GM23338 (cell line): ENCODE measurements at regions not wholly inside any gene's neighbourhood (a gene's known extent, or its start where the extent isn't known, plus 50 kb on each side); places are given as distances from the start of the nearest gene placed in this dataset.

Experiments
- ATAC-seq: fragments of 200-7000 bp; cut with Tn5 transposase; 3 replicates; pipeline ENCODE4 v1.9.1; 2020
- DNase-seq: peaks from one replicate; pipeline ENCODE4 v3.0.0-alpha.2; 2015; ENCODE audit warnings: low spot score
- H2AFZ ChIP-seq: fragments of 200-600 bp; sonication (generic); 2 replicates; pipeline ENCODE4 v1.8.0; 2016; ENCODE audit warnings: antibody characterized with exemption, mild to moderate bottlenecking, moderate library complexity
- H3F3A ChIP-seq: fragments of 200-600 bp; sonication (generic); replicated peaks from 2 replicates; pipeline ENCODE4 v1.8.0; 2017; ENCODE audit warnings: antibody characterized with exemption, mixed run types, low read depth
- H3K27ac ChIP-seq: fragments of 200-600 bp; sonication (generic); 2 replicates; pipeline ENCODE4 v1.6.1; 2016; ENCODE audit warnings: low read depth
- H3K27me3 ChIP-seq: fragments of 200-600 bp; sonication (generic); 2 replicates; pipeline ENCODE4 v1.8.0; 2016; ENCODE audit warnings: mild to moderate bottlenecking, mixed run types, moderate library complexity; ENCODE audit not compliant: insufficient read depth
- H3K36me3 ChIP-seq: fragments of 200-600 bp; sonication (generic); 2 replicates; pipeline ENCODE4 v1.8.0; 2016; ENCODE audit warnings: mild to moderate bottlenecking; ENCODE audit not compliant: insufficient read depth
- H3K4me1 ChIP-seq: fragments of 200-600 bp; sonication (generic); 2 replicates; pipeline ENCODE4 v1.8.0; 2016; ENCODE audit warnings: mild to moderate bottlenecking, moderate library complexity; ENCODE audit not compliant: insufficient read depth
- H3K4me2 ChIP-seq: fragments of 200-600 bp; sonication (generic); 2 replicates; pipeline ENCODE4 v1.7.1; 2017; ENCODE audit warnings: mixed run types
- H3K4me3 ChIP-seq: fragments of 200-600 bp; sonication (generic); 2 replicates; pipeline ENCODE4 v1.6.1; 2016; ENCODE audit warnings: mixed run types
- H3K79me2 ChIP-seq: fragments of 200-600 bp; sonication (generic); replicated peaks from 2 replicates; pipeline ENCODE4 v1.8.0; 2017; ENCODE audit warnings: mild to moderate bottlenecking; ENCODE audit not compliant: insufficient read depth
- H3K9me2 ChIP-seq: fragments of 200-600 bp; sonication (generic); 2 replicates; pipeline ENCODE4 v1.8.0; 2017; ENCODE audit not compliant: insufficient read depth
- H4K20me1 ChIP-seq: fragments of 200-600 bp; sonication (generic); replicated peaks from 2 replicates; pipeline ENCODE4 v1.8.0; 2017; ENCODE audit warnings: mild to moderate bottlenecking; ENCODE audit not compliant: insufficient read depth
- H3K27ac Mint-ChIP-seq: 2 replicates; pipeline ENCODE4 v1.8.0; 2020; ENCODE audit warnings: inconsistent platforms, mild to moderate bottlenecking, moderate library complexity, mixed read lengths
- H3K27me3 Mint-ChIP-seq: 3 replicates; pipeline ENCODE4 v1.8.0; 2022; ENCODE audit warnings: low read depth, mild to moderate bottlenecking, moderate library complexity, mixed read lengths, inconsistent platforms; ENCODE audit not compliant: insufficient read depth, poor library complexity
- H3K36me3 Mint-ChIP-seq: 3 replicates; pipeline ENCODE4 v1.8.0; 2021; ENCODE audit warnings: low read depth, mild to moderate bottlenecking, inconsistent platforms, moderate library complexity, mixed read lengths
- H3K4me1 Mint-ChIP-seq: 3 replicates; pipeline ENCODE4 v1.8.0; 2020; ENCODE audit warnings: mild to moderate bottlenecking, inconsistent platforms, mixed read lengths
- H3K4me3 Mint-ChIP-seq: 3 replicates; pipeline ENCODE4 v1.8.0; 2021; ENCODE audit warnings: moderate library complexity, mild to moderate bottlenecking, inconsistent platforms, mixed read lengths
- H3K9me3 Mint-ChIP-seq: 3 replicates; pipeline ENCODE4 v1.8.0; 2020; ENCODE audit warnings: moderate library complexity, mild to moderate bottlenecking, inconsistent platforms, mixed read lengths
- CREB1 ChIP-seq: fragments of 250-450 bp; sonication (Bioruptor Pico); IDR thresholded peaks from 2 replicates; pipeline ENCODE4 v1.5.0; 2020; ENCODE audit warnings: low read depth, mild to moderate bottlenecking, moderate library complexity
- CTCF ChIP-seq, 2 experiments: fragments of 200-600 bp in 1 of 2; sonication (generic) in 1 of 2; conservative IDR thresholded peaks; 2 replicates each; pipeline versions ENCODE4 v1.5.1 to v1.6.1; 2016 to 2017; ENCODE audit warnings: antibody characterized with exemption in 2 of 2, low read depth in 2 of 2, mild to moderate bottlenecking in 2 of 2, moderate library complexity in 1 of 2
- ETS1 ChIP-seq: IDR thresholded peaks from 2 replicates; pipeline ENCODE4 v1.6.1; 2016; ENCODE audit warnings: antibody characterized with exemption
- EZH2 ChIP-seq: fragments of 200-600 bp; sonication (generic); IDR thresholded peaks from one replicate; pipeline ENCODE4 v1.8.0; 2017; ENCODE audit warnings: antibody characterized with exemption, mild to moderate bottlenecking, low read depth; ENCODE audit not compliant: unreplicated experiment
- EZH2phosphoT487 ChIP-seq: fragments of 200-600 bp; sonication (generic); IDR thresholded peaks from one replicate; pipeline ENCODE4 v1.8.1; 2018; ENCODE audit warnings: antibody characterized with exemption; ENCODE audit not compliant: unreplicated experiment
- JUNB ChIP-seq: IDR thresholded peaks from one replicate; pipeline ENCODE4 v1.6.1; 2016; ENCODE audit warnings: antibody characterized with exemption; ENCODE audit not compliant: unreplicated experiment
- NANOG ChIP-seq: IDR thresholded peaks from 2 replicates; pipeline ENCODE4 v1.6.1; 2016; ENCODE audit warnings: antibody characterized with exemption, borderline replicate concordance
- POLR2AphosphoS5 ChIP-seq: IDR thresholded peaks from 2 replicates; pipeline ENCODE4 v1.6.1; 2016; ENCODE audit warnings: antibody characterized with exemption, low read depth
- STAT1 ChIP-seq: IDR thresholded peaks from one replicate; pipeline ENCODE4 v1.6.1; 2016; ENCODE audit warnings: antibody characterized with exemption; ENCODE audit not compliant: unreplicated experiment
- ZNF114 ChIP-seq: fragments of 250-450 bp; sonication (Bioruptor Pico); IDR thresholded peaks from 2 replicates; pipeline ENCODE4 v1.5.0; 2020; ENCODE audit warnings: mild to moderate bottlenecking, moderate library complexity
- ZNF331 ChIP-seq: fragments of 250-450 bp; sonication (Bioruptor Pico); IDR thresholded peaks from 2 replicates; pipeline ENCODE4 v1.5.0; 2020; ENCODE audit warnings: low read depth, mild to moderate bottlenecking, moderate library complexity
- TF ChIP-seq, protein P1 (sequence below): IDR thresholded peaks from one replicate; pipeline ENCODE4 v1.6.1; 2018; ENCODE audit warnings: antibody characterized with exemption; ENCODE audit not compliant: unreplicated experiment

- TF ChIP-seq CTCF (conservative IDR thresholded peaks at IDR 0.05; ENCODE audit: low read depth in 2 of 2) (no peak), ZNF114 (CRISPR knock-in tag) (no peak), JUNB (no peak), EZH2 (no peak), ETS1 (no peak), POLR2AphosphoS5 (no peak), EZH2phosphoT487 (no peak), CREB1 (CRISPR knock-in tag) (no peak), NANOG (no peak)
- TF ChIP-seq, protein P1, sequence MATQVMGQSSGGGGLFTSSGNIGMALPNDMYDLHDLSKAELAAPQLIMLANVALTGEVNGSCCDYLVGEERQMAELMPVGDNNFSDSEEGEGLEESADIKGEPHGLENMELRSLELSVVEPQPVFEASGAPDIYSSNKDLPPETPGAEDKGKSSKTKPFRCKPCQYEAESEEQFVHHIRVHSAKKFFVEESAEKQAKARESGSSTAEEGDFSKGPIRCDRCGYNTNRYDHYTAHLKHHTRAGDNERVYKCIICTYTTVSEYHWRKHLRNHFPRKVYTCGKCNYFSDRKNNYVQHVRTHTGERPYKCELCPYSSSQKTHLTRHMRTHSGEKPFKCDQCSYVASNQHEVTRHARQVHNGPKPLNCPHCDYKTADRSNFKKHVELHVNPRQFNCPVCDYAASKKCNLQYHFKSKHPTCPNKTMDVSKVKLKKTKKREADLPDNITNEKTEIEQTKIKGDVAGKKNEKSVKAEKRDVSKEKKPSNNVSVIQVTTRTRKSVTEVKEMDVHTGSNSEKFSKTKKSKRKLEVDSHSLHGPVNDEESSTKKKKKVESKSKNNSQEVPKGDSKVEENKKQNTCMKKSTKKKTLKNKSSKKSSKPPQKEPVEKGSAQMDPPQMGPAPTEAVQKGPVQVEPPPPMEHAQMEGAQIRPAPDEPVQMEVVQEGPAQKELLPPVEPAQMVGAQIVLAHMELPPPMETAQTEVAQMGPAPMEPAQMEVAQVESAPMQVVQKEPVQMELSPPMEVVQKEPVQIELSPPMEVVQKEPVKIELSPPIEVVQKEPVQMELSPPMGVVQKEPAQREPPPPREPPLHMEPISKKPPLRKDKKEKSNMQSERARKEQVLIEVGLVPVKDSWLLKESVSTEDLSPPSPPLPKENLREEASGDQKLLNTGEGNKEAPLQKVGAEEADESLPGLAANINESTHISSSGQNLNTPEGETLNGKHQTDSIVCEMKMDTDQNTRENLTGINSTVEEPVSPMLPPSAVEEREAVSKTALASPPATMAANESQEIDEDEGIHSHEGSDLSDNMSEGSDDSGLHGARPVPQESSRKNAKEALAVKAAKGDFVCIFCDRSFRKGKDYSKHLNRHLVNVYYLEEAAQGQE, result no peak
These were observed 344.8 kb downstream of the THBS2 start (continued) for GRCh38 chr6:168908887-168909286.

DNA sequence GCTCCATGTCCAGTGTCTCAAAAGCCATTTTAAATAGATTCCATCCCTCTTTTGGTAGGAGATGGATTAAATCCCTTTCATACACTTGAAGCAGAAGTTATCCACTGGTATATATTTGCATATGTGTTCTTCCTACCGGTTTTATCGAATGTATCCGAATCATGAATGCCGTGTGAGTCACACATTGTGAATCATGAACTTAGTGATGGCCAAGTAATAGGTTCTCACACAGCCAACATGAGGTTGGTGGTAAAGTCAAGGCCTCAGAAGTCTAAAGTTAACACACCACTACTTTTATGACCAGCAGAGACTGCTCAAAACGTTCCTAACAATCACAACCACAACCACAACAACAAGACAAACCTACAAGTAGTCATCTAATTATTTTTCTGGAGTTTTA, 345.5 kb downstream of the THBS2 start:
- H3K36me3 Mint-ChIP-seq, result peaks cover 57% of the 10 kb centered on the region
- Histone ChIP-seq H2AFZ (no peak overlapping the region), H3K27ac (no peak overlapping the region), H4K20me1 (no peaks in the 10 kb centered on the region), H3K9me2 (no peaks in the 10 kb centered on the region; the same call in 1 of the 2 replicates), H3F3A (no peaks in the 10 kb centered on the region), H3K79me2 (no peaks in the 10 kb centered on the region), H3K4me2 (no peak overlapping the region), H3K36me3 (no peaks in the 10 kb centered on the region), H3K4me3 (no peak overlapping the region), H3K27me3 (no peaks in the 10 kb centered on the region), H3K4me1 (0 out of 2 replicates have a peak, but pooled peaks cover 4% of the 10 kb centered on the region)
- H3K4me1 Mint-ChIP-seq, result peaks cover 7% of the 10 kb centered on the region
- peaks cover 17% of the 10 kb centered on the region for H3K27me3 Mint-ChIP-seq
- DNase-seq (no peak), ATAC-seq (no peak)
- H3K9me3 Mint-ChIP-seq, result peaks cover 57% of the 10 kb centered on the region
- no peak overlapping the region for H3K4me3 Mint-ChIP-seq
- no peak overlapping the region for H3K27ac Mint-ChIP-seq
- no peak for TF ChIP-seq POLR2AphosphoS5
- no peak for TF ChIP-seq ETS1
- TF ChIP-seq ZNF331, result no peak
- no peak for TF ChIP-seq JUNB
- no peak for TF ChIP-seq ZNF114 (CRISPR knock-in tag)
- no peak for TF ChIP-seq NANOG
- TF ChIP-seq CTCF (conservative IDR thresholded peaks at IDR 0.05; ENCODE audit: low read depth in 2 of 2), result no peak
- TF ChIP-seq EZH2, result no peak
- TF ChIP-seq, protein P1, result no peak
- TF ChIP-seq EZH2phosphoT487, result no peak
- no peak for TF ChIP-seq CREB1 (CRISPR knock-in tag)
- TF ChIP-seq STAT1, result no peak
